ENCODE measurements at regions not wholly inside any gene's neighbourhood (a gene's known extent, or its start where the extent isn't known, plus 50 kb on each side); places are given as distances from the start of the nearest gene placed in this dataset.

DNA sequence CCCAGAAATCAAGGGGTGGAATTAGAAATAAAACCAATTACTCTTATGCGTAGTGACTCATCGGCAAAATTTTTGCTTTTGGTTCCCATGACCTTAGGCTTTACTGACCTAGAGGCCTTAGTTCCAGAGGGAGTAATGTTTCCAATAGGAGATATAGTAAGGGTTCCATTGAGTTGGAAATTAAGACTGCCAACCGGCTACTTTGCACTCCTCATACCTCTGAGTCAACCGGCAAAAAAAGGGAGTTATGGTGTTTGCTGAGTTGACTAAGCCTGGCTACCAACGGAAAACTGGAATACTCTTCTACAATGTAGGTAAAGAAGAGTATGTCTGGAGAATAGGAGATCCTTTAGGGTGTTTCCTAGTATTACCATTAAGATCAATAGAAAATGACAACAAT is 919.8 kb downstream of the CENPC start:
- TF ChIP-seq, protein P1, sequence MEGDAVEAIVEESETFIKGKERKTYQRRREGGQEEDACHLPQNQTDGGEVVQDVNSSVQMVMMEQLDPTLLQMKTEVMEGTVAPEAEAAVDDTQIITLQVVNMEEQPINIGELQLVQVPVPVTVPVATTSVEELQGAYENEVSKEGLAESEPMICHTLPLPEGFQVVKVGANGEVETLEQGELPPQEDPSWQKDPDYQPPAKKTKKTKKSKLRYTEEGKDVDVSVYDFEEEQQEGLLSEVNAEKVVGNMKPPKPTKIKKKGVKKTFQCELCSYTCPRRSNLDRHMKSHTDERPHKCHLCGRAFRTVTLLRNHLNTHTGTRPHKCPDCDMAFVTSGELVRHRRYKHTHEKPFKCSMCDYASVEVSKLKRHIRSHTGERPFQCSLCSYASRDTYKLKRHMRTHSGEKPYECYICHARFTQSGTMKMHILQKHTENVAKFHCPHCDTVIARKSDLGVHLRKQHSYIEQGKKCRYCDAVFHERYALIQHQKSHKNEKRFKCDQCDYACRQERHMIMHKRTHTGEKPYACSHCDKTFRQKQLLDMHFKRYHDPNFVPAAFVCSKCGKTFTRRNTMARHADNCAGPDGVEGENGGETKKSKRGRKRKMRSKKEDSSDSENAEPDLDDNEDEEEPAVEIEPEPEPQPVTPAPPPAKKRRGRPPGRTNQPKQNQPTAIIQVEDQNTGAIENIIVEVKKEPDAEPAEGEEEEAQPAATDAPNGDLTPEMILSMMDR (conservative IDR thresholded peaks at IDR 0.05; ENCODE audit: low read depth, low read length) = no peak
- no peak for DNase-seq (ENCODE audit: low read depth)
- no peak overlapping the region for H3K4me3 ChIP-seq (ENCODE audit: low read depth, low read length)

DNA sequence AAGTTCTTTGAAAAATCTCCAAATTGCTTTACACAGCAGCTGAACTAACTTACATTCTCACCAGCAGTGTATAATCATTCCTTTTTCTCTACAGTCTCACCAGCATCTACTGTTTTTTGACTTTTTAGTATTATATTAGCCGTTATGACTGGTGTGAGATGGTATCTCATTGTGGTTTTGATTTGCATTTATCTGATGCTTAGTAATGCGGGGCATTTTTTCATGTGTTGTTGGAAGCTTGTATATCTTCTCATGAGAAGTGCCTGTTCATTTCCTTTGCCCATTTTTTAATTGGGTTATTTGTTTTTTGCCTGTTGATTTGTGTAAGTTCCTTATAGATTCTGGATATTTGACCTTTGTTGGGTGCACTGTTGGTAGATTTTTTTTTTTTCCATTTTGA is 931.7 kb downstream of the CENPC start:
- TF ChIP-seq, protein P1 (conservative IDR thresholded peaks at IDR 0.05; ENCODE audit: low read depth, low read length) = no peak
- DNase-seq (ENCODE audit: low read depth) = no peak
- no peak overlapping the region for H3K4me3 ChIP-seq (ENCODE audit: low read depth, low read length)

DNA sequence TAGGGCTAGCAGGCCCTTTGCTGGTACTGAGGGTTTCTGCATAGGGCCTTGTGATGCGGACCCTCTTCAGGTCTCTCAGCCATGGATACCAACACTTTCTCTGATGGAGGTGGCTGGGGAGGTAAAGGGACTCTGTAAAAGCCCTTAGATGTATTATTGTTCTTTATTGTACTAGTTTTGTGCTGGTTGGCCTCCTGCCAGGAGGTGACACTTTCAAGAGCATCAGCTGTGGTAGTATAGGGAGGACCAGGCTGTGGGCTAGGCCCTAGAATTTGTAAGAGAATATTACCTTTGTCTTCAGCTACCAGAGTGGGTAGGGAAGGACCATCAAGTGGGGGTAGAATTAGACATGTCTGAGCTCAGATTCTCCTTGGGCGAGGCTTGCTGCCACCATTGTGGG is 936.3 kb downstream of the CENPC start:
- H3K4me3 ChIP-seq (ENCODE audit: low read depth, low read length) = no peak overlapping the region
- DNase-seq (ENCODE audit: low read depth) = no peak
- TF ChIP-seq, protein P1 (conservative IDR thresholded peaks at IDR 0.05; ENCODE audit: low read depth, low read length) = no peak

DNA sequence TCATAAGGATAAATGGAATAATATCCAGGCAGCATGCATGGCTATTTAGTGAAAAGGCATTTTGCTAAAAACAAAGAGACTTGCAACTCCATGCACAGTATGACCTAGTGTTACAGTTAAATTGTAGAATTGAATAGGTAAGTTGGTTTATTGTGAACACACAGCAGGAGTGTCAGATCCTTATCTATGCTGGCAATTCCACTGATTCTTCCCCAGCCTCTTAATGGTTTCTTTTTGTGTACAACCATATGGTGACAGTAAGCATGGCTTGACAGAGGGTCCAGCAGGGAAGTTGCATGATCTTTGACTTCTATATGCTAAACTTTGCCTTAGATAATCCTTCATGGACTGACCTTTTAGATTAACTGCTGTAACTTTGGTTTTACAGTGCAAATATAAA is 936.6 kb upstream of the EPHA5 start:
- no peak for DNase-seq (ENCODE audit: low read depth)
- TF ChIP-seq, protein P1 (conservative IDR thresholded peaks at IDR 0.05; ENCODE audit: low read depth, low read length) = no peak

DNA sequence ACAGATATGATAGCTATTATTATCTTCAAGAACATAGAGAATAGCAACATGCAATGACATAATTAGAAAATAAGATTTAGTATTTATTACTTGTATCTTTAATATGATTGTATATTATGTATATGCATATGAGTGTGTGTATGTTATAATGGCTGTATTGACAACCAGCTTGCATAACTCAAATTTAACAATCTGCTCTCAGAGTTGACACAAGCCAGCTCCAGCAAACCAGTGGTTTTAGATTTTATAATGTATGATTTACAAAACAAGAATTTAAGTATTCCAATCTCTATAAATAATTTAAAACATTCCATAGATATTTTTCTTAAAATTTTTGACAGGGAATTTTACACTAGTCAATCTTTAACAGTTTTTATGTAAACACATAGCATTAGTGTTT is 935.9 kb upstream of the EPHA5 start:
- DNase-seq (ENCODE audit: low read depth) = no peak
- TF ChIP-seq, protein P1 (conservative IDR thresholded peaks at IDR 0.05; ENCODE audit: low read depth, low read length) = no peak
- no peak overlapping the region for H3K4me3 ChIP-seq (ENCODE audit: low read depth, low read length)

More for the DNA sequence above, 936.6 kb upstream of the EPHA5 start:
- no peak overlapping the region for H3K4me3 ChIP-seq (ENCODE audit: low read depth, low read length)

DNA sequence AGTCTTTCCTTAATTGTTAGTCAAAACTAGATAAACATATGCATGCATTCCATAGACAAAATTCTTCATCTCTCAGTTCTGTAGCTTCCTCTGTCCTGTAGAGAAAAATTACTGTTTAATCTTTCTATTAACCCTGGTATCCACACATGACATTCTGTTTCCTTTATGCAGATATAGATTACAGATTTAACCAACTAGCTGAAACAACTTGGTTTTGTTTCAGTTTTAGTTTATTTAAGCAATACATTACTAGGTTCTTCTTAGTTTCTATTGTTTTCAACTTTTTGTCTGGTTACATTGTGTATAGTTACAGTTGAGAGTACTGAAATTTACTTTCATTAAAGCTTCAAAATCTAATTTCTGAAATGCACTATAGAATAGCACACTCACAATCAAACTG is 933.9 kb upstream of the EPHA5 start:
- TF ChIP-seq, protein P1 (conservative IDR thresholded peaks at IDR 0.05; ENCODE audit: low read depth, low read length) = no peak
- H3K4me3 ChIP-seq (ENCODE audit: low read depth, low read length) = no peak overlapping the region
- no peak for DNase-seq (ENCODE audit: low read depth)

DNA sequence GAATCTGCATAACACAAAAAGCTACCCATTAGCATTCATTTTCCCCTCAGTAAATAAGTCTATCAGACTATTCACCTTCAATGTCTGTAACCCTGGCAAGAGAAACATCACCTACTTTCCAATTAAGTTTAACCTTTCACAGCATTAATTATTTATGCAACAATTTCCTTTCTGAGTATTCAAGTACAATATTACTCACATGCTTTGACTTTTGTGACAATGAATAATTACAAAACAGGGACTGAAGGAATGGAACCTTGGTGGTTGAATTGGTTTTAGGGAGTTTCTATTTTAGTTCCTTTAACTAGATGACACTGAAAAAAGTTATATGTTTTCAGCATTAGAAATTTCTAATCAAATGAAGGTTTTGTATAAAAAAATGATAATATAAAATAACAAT is 932.3 kb upstream of the EPHA5 start:
- H3K4me3 ChIP-seq (ENCODE audit: low read depth, low read length) = no peak overlapping the region
- DNase-seq (ENCODE audit: low read depth) = no peak
- TF ChIP-seq, protein P1 (conservative IDR thresholded peaks at IDR 0.05; ENCODE audit: low read depth, low read length) = no peak

Measured in choroid plexus epithelial cell (primary cell).